OCI-LY1 (cell line): ENCODE measurements at regions not wholly inside any gene's neighbourhood (a gene's known extent, or its start where the extent isn't known, plus 50 kb on each side); places are given as distances from the start of the nearest gene placed in this dataset.

Experiments used
- CTCF ChIP-seq: fragments of 200-600 bp; sonication (generic), shearing (Covaris generic); IDR thresholded peaks from 2 replicates; pipeline ENCODE4 v1.5.1; 2017; ENCODE audit warnings: mild to moderate bottlenecking, antibody characterized with exemption, low read length, moderate library complexity, mixed read lengths
- EZH2 ChIP-seq: fragments of 200-600 bp; sonication (generic), shearing (Covaris generic); IDR thresholded peaks from 2 replicates; pipeline ENCODE4 v1.8.0; 2017; ENCODE audit warnings: borderline replicate concordance, mixed run types, mild to moderate bottlenecking, antibody characterized with exemption, low read length, moderate library complexity, mixed read lengths

GRCh38 chr15:36501063-36501678 is 78.3 kb upstream of the CDIN1 start:
- peak; percentile 77 for TF ChIP-seq CTCF
- no peak for TF ChIP-seq EZH2
